Gastrocnemius medialis (tissue), 4 donors: ENCODE measurements at regions not wholly inside any gene's neighbourhood (a gene's known extent, or its start where the extent isn't known, plus 50 kb on each side); places are given as distances from the start of the nearest gene placed in this dataset.
"Not testable (repeated sequence)": the region's sequence is repeated elsewhere in the genome, so short reads cannot be mapped to it uniquely, and the experiment has no call there.

Experiments
- CTCF ChIP-seq, 5 experiments: fragments of 450-650 bp in 3 of 5; fragments of 200-600 bp in 2 of 5; sonication (generic) in 2 of 5; IDR thresholded peaks in 4 of 5; conservative IDR thresholded peaks in 1 of 5; 1 replicate in 4 of 5; 2 replicates in 1 of 5; pipeline ENCODE4 v1.5.1; 2016 to 2019; ENCODE audit warnings: antibody characterized with exemption in 5 of 5, mild to moderate bottlenecking in 3 of 5, moderate library complexity in 3 of 5
- POLR2A ChIP-seq, 2 donors: fragments of 450-650 bp; IDR thresholded peaks; one replicate each; pipeline ENCODE4 v1.6.1; 2017; ENCODE audit warnings: antibody characterized with exemption in 2 of 2, mild to moderate bottlenecking in 2 of 2, moderate library complexity in 2 of 2

DNA sequence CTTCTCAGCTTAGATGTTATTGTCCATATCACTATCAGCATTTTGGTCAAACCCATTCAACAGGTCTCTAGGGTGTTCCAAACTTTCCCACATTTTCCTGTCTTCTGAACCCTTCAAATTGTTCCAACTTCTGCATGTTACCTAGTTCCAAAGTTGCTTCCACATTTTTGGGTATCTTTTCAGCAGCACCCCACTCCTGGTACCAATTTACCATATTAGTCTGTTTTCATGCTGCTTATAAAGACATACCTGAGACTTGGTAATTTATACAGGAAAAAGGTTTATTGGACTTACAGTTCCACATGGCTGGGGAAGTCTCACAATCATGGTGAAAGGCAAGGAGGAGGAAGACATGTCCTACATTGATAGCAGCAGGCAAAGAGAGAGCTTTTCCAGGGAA is 1187.6 kb downstream of the MRPL39 start:
- not testable (repeated sequence) for TF ChIP-seq POLR2A (IDR thresholded peaks at IDR 0.05); CTCF (IDR thresholded peaks at IDR 0.05 in 4 of 5, conservative IDR thresholded peaks at IDR 0.05 in 1 of 5)
